NCI-H1930 (cell line): ENCODE measurements at regions not wholly inside any gene's neighbourhood (a gene's known extent, or its start where the extent isn't known, plus 50 kb on each side); places are given as distances from the start of the nearest gene placed in this dataset.

Experiments used
- DNase-seq, 2 experiments: peaks; one replicate each; lab custom pipeline; 2025; lab: John Stamatoyannopoulos, UW

GRCh38 chr1:114314098-114314497 is 160.4 kb upstream of the SYT6 start:
- no peak for DNase-seq

- no peak for DNase-seq
Measured at GRCh38 chr1:114310695-114311271, 157.1 kb upstream of the SYT6 start.

DNA sequence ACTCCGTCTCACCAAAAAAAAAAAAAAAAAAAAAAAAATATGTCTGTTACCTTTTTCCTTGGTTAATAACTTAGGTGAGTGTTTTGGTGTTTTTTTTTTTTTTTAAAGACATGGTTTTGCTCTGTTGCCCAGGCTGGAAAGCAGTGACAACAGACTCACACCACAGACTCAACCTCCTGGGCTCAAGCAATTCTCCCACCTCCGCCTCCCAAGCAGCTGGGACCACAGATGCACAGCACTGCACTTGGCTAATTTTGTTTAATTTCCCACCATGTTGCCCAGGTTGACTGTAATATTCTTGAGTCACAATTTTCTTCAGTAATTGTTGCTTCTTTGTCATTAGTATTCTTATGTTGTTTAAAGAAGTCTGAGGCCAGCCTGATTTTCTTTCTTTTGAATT is 149.2 kb upstream of the SYT6 start:
- DNase-seq = no peak

DNA sequence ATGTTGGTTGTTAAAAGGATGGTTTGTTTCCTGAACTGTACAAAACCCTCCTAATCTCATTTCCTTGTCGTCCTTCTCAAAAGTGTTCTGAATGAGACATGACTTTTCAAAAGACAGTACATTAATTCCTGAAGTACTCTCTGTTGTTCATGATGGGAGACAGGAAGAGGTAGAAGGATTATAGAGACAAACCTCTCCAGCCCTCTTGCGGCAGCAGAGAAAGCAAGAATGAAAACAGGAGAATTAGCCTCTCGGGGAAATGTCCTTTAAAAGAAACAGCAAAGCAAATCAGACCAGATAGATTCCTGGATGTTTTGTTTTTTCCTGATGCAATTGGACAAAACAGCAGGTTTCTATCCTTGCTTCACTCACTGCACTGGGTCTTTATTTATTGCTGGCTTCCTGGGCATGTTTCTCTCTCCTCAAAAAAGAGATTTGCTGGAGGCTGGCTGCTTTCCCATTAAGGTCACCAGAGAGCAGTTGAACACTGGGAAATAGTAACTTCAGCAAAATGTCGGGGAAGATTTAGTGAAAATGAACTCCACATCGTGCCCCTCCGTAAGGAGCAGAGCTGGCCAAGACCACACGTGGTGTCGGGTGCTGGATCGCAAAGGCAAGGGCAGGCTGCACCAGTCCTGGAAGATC is 145.8 kb upstream of the SYT6 start:
- no peak for DNase-seq

- no peak for DNase-seq
Measured at GRCh38 chr1:114298008-114298407, 144.3 kb upstream of the SYT6 start.

GRCh38 chr1:114296413-114296812 is 142.7 kb upstream of the SYT6 start:
- no peak for DNase-seq

DNA sequence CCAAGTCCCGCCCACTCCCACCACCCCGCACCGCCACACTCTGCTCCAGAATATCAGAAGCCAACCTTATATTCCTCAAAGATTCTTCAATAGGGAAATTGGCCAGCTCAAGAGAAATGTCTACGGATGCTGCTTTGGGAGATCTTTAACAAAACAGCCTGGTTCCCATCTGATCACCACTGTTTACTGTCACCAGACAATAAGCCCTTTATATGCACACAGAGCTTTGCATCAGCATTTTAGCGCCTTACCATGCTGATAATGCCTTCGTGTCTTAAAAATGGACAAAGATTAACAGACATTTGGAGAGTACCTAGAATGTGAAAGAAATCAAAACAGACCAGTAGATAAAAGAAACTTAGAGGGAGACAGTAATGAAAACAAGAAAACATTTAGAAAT is 141.7 kb upstream of the SYT6 start:
- no peak for DNase-seq

DNA sequence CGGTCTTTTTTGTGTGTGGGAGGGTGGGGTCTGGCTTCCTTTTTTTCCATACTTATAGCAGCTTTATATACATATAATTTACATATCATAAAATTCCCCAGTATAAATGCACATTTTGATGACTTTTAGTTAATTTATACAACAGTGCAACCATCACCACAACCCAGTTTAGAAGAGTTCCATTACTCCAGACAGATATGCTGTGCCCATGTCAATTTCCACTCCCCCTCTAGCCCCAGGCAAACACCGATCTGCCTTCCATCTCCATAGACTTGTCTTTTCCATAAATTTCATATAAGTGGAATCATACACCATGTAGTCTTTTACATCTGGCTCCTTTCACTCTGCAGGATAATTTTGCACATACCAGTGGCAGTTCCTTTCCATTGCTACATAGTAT is 139.2 kb upstream of the SYT6 start:
- DNase-seq = no peak

- DNase-seq = no peak
Measured at GRCh38 chr1:114292194-114292593, 138.5 kb upstream of the SYT6 start.

DNA sequence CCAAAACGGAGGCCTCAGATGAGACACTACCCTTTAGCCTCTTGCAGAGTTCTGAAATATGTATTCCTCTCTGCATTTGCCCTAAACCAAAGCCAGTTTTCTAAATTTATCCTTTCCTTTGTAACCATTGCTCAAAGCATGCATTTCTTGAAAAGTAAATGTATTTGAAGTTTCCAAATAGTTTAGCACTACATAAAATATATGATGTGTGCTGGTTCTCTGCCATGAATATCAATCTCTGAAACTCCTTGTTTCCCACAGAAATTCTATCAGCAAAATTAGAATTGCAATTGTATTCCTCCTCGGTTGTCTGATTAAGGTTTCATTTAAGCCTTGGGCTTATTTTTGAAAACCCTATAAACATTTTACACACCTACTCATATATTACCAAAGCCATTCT is 137.1 kb upstream of the SYT6 start:
- no peak for DNase-seq

GRCh38 chr1:114290341-114290740 is 136.7 kb upstream of the SYT6 start:
- no peak for DNase-seq

GRCh38 chr1:114289824-114290223 is 136.2 kb upstream of the SYT6 start:
- DNase-seq = no peak

GRCh38 chr1:114289306-114289705 is 135.6 kb upstream of the SYT6 start:
- no peak for DNase-seq

DNA sequence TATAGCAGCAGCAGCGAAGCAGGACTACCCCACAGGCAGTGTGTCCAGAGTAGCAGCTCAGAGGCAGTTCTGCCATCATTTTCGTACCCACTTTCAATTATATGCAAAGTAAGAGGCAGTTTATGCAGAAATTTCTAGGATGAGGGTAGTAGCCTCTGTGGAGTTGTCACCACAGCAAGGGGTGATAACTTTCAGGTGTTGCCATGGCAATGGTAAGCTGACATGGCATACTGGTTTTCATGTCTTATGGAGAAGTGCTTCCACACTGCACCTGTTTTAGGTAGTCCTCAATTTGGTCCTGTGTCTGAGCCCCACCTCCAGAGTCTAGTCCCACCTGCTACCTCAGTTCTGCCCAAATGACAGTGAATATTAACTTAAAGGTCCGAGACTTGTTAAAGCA is 133.3 kb upstream of the SYT6 start:
- no peak for DNase-seq

DNA sequence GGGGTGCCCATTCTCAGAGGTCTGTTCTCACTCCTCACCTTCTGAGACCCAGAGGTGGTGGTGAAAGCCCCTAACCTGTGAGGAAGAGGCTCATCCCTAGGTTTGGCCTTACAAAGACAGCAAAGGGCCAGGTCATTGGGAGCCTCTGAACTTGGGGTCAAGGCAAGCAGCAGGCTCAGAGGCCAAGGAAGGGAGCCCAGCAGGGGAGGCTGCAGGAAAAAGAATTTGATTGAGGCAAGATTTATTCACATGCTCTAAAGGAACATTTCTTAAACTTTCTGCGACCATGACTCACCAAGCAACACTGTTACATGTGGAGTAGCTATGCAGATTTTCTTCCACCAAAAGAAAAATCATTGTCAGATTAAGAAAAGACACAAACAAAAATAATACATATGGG is 132.5 kb upstream of the SYT6 start:
- no peak for DNase-seq

DNA sequence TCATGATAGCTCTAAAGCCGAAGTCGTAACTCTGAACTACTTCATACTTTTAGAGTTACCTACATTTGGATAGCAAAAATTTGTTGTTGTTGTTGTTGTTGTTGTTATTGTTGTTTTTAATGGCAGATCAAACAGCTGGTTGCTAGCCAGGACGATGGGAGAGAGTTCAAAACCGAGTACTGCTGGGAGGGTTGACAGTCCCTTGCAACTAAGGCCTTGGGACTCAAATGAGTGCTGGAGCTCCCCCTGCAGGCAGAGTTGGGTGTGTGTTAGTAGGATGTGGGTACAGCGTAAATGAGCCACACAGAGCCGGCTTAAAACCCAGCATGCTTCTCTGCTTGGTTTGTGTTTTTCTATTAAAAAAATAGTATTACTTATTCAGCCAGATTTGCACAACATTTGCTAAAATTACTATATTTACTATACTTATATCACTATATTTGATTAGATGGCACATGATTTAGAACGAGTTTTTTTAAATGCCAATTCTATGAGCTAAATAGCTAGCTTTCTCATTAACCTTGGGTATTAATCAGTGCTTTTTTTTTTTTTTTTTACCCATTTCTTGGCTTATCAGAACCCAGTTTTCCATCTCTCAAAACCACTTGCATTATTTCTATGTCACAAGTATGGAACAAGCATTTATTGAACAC is 129.2 kb upstream of the SYT6 start:
- DNase-seq = peak; percentile 48 to 76

DNA sequence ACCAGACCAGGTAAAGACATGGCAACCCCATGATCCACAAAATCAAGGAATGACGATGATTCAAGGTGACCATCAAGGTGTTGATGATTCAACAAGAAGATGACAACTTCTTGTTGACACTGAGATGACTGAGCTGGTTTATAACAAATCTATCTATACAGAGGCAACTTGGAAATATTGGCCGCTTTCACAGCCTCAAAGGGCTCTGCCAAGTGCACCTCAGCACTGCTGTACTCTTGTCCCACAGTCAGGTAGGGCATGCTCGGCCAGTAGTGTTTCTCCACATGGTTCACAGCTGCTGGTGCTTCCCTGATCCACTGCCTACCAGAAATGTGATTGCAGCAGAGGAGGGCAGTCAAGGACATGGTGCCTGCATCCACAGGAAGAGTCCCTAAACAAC is 125.2 kb upstream of the SYT6 start:
- DNase-seq = no peak

- DNase-seq = no peak
Measured at GRCh38 chr1:114278430-114278829, 124.8 kb upstream of the SYT6 start.

DNA sequence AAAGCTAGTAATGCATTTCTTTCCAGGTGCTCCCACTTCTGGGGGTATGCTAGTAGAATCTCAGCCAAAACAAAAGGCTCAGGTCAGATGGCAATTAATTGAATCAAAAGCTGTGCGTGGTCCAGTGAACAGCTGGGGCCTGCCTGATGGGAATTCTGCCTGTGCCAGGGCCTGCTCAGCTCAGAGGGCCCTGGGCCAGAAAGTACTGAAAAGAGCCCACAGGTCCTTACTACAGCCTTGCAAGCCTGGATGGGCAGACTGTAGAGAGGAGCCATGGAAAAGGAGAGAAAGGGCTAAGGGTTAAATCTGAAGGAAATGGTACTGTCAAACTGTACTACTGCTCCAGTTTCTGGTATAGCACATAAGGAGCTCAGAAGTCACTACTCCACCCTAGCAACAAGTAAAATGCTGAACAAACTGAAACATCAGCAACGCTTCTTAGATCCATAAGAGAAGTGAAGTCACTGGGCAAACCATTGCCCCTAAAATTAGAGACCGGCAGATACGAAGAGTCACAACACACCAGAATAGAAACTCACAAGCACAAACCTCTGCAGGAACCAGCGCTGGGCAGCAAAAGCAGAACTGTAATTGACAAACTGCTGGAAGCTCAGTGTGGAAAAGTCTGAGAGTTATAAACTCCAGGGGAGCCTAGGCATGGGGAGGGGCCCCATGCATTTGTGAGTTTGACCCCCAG is 121.1 kb upstream of the SYT6 start:
- no peak for DNase-seq

GRCh38 chr1:114272593-114272992 is 118.9 kb upstream of the SYT6 start:
- DNase-seq = no peak

GRCh38 chr1:114270718-114271117 is 117.0 kb upstream of the SYT6 start:
- DNase-seq = no peak

- DNase-seq = no peak
Measured at GRCh38 chr1:114270282-114270681, 116.6 kb upstream of the SYT6 start.

DNA sequence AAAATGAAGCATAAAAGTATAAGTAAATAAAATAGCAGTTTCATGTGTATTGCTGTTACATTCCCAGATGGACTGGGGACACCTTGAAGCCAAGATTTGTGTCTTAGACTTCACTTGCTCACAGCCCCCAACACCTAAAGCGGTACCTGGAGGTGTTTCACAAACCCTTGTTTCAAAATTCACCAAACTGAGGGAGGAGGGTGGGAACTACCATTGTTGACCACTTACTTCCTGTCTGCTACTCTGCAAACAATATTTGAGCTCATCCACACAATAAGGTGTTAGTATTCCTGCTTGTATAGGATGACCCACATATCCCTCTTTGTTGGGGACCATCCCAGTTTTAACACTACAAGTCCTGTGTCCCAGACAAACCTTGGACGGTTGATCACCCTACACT is 115.9 kb upstream of the SYT6 start:
- no peak for DNase-seq
